ENCODE measurements at regions not wholly inside any gene's neighbourhood (a gene's known extent, or its start where the extent isn't known, plus 50 kb on each side); places are given as distances from the start of the nearest gene placed in this dataset.

DNA sequence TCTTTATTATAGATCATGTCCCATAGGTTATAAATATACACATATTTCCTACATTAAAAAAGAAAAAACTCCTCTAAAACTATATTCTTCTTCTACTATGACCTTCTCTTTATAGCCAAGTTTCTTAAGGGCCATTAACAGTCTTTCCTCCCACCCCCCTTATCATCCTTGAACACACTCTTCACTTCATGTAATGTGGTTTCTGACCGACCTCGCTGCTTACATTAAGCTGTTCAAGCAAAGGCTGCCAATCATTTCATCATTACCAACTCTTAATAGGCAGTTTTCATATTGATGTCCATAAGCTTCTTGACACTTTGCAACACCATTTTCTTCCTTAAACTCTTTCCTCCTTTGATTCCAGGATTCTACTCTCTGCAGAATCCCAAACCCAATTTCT lies 283.0 kb upstream of the PCSK5 start:
- TF ChIP-seq, protein P1, sequence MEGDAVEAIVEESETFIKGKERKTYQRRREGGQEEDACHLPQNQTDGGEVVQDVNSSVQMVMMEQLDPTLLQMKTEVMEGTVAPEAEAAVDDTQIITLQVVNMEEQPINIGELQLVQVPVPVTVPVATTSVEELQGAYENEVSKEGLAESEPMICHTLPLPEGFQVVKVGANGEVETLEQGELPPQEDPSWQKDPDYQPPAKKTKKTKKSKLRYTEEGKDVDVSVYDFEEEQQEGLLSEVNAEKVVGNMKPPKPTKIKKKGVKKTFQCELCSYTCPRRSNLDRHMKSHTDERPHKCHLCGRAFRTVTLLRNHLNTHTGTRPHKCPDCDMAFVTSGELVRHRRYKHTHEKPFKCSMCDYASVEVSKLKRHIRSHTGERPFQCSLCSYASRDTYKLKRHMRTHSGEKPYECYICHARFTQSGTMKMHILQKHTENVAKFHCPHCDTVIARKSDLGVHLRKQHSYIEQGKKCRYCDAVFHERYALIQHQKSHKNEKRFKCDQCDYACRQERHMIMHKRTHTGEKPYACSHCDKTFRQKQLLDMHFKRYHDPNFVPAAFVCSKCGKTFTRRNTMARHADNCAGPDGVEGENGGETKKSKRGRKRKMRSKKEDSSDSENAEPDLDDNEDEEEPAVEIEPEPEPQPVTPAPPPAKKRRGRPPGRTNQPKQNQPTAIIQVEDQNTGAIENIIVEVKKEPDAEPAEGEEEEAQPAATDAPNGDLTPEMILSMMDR (IDR thresholded peaks at IDR 0.05; ENCODE audit: insufficient read depth, low read length): no peak
- H3K4me3 ChIP-seq (ENCODE audit: low read depth, low read length): no peak overlapping the region
- no peak for DNase-seq (ENCODE audit: low read depth)

DNA sequence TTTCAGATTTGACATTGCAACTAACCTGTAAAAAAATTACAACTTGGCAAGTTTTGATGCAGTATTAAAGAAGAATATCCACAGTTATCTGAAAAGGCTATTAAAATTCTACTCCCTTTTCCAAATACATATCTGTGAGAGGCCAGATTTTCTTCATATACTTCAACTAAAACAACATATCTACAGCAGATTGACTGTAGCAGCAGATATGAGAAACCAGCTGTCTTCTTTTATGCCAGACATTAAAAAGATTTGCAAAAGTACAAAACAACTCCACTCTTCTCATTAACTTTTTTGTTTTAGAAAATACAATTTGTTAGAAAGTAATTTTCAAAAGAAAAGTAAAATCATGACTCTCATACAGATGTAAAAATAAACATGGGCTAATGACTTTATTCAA lies 281.1 kb upstream of the PCSK5 start:
- H3K4me3 ChIP-seq (ENCODE audit: low read depth, low read length): no peak overlapping the region
- DNase-seq (ENCODE audit: low read depth): no peak

DNA sequence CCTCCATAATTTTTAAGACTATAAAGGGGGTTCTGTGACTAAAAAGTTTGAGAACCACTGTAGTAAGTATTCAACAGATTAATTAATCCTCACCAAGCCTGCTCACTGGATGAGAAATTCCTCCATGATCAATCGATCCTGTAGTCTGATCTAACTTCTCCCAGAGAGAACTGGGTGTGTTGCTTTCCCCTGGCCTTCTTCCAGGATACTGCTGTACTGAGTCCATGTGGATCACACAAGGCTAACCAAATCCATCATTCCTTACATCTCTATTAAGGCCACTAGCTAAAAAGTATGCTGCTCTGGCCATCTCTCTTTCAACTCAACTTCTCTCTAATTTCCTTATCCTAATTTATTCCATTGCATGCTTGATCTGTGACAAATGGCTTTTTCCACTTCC lies 280.2 kb upstream of the PCSK5 start:
- no peak overlapping the region for H3K4me3 ChIP-seq (ENCODE audit: low read depth, low read length)
- TF ChIP-seq, protein P1 (IDR thresholded peaks at IDR 0.05; ENCODE audit: insufficient read depth, low read length): no peak
- DNase-seq (ENCODE audit: low read depth): no peak

More for the DNA sequence above, 281.1 kb upstream of the PCSK5 start:
- TF ChIP-seq, protein P1 (IDR thresholded peaks at IDR 0.05; ENCODE audit: insufficient read depth, low read length): no peak

DNA sequence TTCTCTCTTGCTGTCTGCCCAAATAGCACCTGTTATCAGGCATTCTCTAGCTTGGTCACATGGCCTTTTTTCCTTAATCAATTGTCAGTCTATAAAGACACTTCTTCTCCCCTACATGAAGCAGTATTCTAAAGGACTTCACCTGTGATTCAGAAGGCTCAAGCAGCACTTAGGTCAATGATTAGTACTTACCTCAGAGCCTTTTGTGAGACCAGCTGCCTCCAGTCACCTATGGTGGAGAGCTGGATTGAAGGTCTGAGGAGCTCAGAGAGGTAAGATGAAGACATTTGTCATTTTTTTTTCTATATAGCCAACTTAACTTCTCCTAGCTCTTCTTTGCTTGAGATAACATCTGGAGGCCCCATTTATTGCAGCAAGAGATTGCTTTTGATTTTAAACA lies 278.3 kb upstream of the PCSK5 start:
- no peak for DNase-seq (ENCODE audit: low read depth)

DNA sequence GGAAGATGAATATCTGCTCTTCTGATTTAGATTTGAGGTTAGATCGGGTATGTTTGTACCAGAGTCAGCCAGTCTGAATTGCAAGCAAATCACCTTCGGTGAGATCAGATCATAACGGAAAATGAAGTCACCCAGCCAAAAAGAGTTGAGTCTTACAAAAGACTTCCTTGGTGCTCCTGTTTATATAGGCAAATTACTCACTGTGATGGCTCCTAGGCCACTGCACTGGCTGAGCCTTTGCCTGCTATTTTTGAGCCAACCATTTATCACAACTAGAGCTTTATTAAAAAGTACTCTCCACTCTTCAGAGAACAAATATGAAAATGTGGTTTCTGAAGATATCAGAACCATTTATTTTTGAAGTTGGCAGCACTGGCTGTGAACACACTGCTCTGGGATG lies 277.7 kb upstream of the PCSK5 start:
- H3K4me3 ChIP-seq (ENCODE audit: low read depth, low read length): no peak overlapping the region
- TF ChIP-seq, protein P1 (IDR thresholded peaks at IDR 0.05; ENCODE audit: insufficient read depth, low read length): no peak
- no peak for DNase-seq (ENCODE audit: low read depth)

More for the DNA sequence above, 278.3 kb upstream of the PCSK5 start:
- no peak overlapping the region for H3K4me3 ChIP-seq (ENCODE audit: low read depth, low read length)
- TF ChIP-seq, protein P1 (IDR thresholded peaks at IDR 0.05; ENCODE audit: insufficient read depth, low read length): no peak

DNA sequence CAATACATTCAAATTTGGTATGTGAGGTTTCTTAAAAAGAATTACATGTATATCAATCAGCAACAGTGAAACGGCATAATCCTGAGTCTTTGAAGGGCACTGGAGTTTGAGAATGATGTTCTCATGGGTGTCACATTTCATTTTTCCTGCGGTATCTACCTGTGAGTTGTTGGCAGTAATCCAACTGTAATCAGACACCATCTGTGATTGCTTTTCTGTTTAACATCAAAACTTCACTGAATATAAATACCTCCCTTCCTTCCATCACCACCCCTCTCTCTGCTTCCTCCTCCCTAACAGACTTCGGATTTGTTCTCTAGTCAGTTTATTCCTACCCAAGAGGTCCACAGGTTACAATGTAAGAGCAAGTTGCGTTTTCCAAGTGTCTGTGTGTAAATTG lies 275.2 kb upstream of the PCSK5 start:
- TF ChIP-seq, protein P1 (IDR thresholded peaks at IDR 0.05; ENCODE audit: insufficient read depth, low read length): no peak
- no peak for DNase-seq (ENCODE audit: low read depth)
- no peak overlapping the region for H3K4me3 ChIP-seq (ENCODE audit: low read depth, low read length)

DNA sequence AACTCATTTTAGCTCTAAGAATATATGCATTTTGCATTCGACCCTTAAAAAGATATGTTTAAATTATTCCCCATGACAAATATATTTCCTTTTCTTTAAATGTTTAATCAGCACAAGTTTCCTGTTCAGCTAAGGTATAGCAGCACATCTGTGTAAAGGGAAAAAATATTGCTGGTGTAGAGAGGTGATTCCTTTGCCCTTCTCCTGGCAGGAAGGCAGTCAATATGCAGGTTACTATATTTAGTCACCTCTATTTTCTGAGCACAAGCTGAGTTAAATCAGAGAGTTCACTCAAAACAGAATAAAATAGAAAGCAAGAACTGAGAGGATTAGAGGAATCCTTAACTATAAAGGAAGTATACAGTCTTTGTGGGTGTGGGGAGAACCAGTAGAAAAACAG lies 274.4 kb upstream of the PCSK5 start:
- H3K4me3 ChIP-seq (ENCODE audit: low read depth, low read length): no peak overlapping the region
- DNase-seq (ENCODE audit: low read depth): no peak
- TF ChIP-seq, protein P1 (IDR thresholded peaks at IDR 0.05; ENCODE audit: insufficient read depth, low read length): no peak

Data from fibroblast of the aortic adventitia (primary cell).